ENCODE measurements at regions not wholly inside any gene's neighbourhood (a gene's known extent, or its start where the extent isn't known, plus 50 kb on each side); places are given as distances from the start of the nearest gene placed in this dataset.

GRCh38 chr2:16828044-16828827, 162.6 kb upstream of the CYRIA start:
- no peak overlapping the region for H3K9ac ChIP-seq (ENCODE audit: low read length in 3 of 3)
- H3K4me3 ChIP-seq (ENCODE audit: low read length in 3 of 3) = no peak overlapping the region
- TF ChIP-seq, protein P1, sequence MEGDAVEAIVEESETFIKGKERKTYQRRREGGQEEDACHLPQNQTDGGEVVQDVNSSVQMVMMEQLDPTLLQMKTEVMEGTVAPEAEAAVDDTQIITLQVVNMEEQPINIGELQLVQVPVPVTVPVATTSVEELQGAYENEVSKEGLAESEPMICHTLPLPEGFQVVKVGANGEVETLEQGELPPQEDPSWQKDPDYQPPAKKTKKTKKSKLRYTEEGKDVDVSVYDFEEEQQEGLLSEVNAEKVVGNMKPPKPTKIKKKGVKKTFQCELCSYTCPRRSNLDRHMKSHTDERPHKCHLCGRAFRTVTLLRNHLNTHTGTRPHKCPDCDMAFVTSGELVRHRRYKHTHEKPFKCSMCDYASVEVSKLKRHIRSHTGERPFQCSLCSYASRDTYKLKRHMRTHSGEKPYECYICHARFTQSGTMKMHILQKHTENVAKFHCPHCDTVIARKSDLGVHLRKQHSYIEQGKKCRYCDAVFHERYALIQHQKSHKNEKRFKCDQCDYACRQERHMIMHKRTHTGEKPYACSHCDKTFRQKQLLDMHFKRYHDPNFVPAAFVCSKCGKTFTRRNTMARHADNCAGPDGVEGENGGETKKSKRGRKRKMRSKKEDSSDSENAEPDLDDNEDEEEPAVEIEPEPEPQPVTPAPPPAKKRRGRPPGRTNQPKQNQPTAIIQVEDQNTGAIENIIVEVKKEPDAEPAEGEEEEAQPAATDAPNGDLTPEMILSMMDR (IDR thresholded peaks at IDR 0.05; ENCODE audit: borderline replicate concordance, extremely low read depth, insufficient read depth) = no peak
- no peak overlapping the region for H3K27ac ChIP-seq (ENCODE audit: low read depth in 2 of 2, low read length in 2 of 2)
- H3K27me3 ChIP-seq (ENCODE audit: control insufficient read depth, insufficient read depth, low read length) = no peaks in the 10 kb centered on the region
- H3K4me1 ChIP-seq (ENCODE audit: control insufficient read depth in 2 of 3, insufficient read depth in 2 of 3, low read depth in 1 of 3, low read length in 3 of 3) = no peaks in the 10 kb centered on the region
- intact Hi-C loops (cut with DNase I) = no loop called here
- no peaks in the 10 kb centered on the region for H3K36me3 ChIP-seq (ENCODE audit: control insufficient read depth in 2 of 3, insufficient read depth in 3 of 3, low read length in 3 of 3)
- DNase-seq = no peak
- no peak for FAIRE-seq
- H3K9me3 ChIP-seq (ENCODE audit: control insufficient read depth in 2 of 3, insufficient read depth in 1 of 3, low read length in 3 of 3) = no peaks in the 10 kb centered on the region

DNA sequence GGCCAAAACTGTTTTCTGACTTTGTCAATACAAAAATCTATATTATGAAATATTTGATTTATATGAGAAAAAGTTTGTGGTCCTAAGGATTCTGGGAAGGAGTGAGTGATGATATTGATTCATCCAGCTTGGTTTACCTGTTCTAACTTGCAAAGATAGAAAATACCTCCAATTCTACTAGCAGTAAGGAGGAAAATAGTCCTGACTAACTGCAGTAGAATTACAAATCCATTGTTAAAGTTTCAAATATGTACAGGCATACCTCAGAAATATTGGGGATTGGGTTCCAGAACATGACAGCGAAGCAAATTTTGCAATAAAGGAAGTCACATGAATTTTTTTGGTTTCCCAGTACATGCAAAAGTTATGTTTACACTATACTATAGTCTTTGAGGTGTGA, 158.8 kb upstream of the CYRIA start:
- intact Hi-C loops (cut with DNase I) = no loop called here
- H3K4me1 ChIP-seq (ENCODE audit: control insufficient read depth in 2 of 3, insufficient read depth in 2 of 3, low read depth in 1 of 3, low read length in 3 of 3) = no peaks in the 10 kb centered on the region
- TF ChIP-seq, protein P1 (IDR thresholded peaks at IDR 0.05; ENCODE audit: borderline replicate concordance, extremely low read depth, insufficient read depth) = no peak
- H3K9me3 ChIP-seq (ENCODE audit: control insufficient read depth in 2 of 3, insufficient read depth in 1 of 3, low read length in 3 of 3) = no peaks in the 10 kb centered on the region
- FAIRE-seq (no peak), DNase-seq (no peak)
- no peak overlapping the region for H3K9ac ChIP-seq (ENCODE audit: low read length in 3 of 3)
- no peak overlapping the region for H3K4me3 ChIP-seq (ENCODE audit: low read length in 3 of 3)
- H3K27ac ChIP-seq (ENCODE audit: low read depth in 2 of 2, low read length in 2 of 2) = no peak overlapping the region
- no peaks in the 10 kb centered on the region for H3K36me3 ChIP-seq (ENCODE audit: control insufficient read depth in 2 of 3, insufficient read depth in 3 of 3, low read length in 3 of 3)
- no peaks in the 10 kb centered on the region for H3K27me3 ChIP-seq (ENCODE audit: control insufficient read depth, insufficient read depth, low read length)

DNA sequence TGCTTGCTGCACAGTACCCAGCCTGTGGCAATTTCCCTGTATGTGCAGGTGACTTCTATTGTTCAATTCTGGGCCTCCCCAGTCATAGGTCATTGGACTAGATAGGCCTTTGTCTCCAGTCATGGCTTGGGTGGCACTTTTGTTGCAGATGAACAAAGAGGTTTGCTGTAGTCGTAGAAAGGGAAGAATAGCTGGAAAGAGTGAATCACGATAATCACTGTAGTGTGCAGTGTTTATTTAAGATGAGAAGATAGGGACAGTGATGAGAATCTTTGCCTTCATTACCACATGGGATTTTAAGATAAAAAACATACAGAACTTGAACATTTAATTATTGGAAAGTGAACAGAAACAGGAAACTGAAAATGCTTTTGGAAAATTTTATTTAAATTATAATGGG, 156.1 kb upstream of the CYRIA start:
- no peak for FAIRE-seq
- no peak for DNase-seq
- TF ChIP-seq, protein P1 (IDR thresholded peaks at IDR 0.05; ENCODE audit: borderline replicate concordance, extremely low read depth, insufficient read depth) = no peak
- Histone ChIP-seq H3K27ac (ENCODE audit: low read depth in 2 of 2, low read length in 2 of 2) (no peak overlapping the region), H3K9me3 (ENCODE audit: control insufficient read depth in 2 of 3, insufficient read depth in 1 of 3, low read length in 3 of 3) (no peaks in the 10 kb centered on the region), H3K36me3 (ENCODE audit: control insufficient read depth in 2 of 3, insufficient read depth in 3 of 3, low read length in 3 of 3) (no peaks in the 10 kb centered on the region), H3K4me3 (ENCODE audit: low read length in 3 of 3) (no peak overlapping the region), H3K27me3 (ENCODE audit: control insufficient read depth, insufficient read depth, low read length) (no peaks in the 10 kb centered on the region), H3K9ac (ENCODE audit: low read length in 3 of 3) (no peak overlapping the region), H3K4me1 (ENCODE audit: control insufficient read depth in 2 of 3, insufficient read depth in 2 of 3, low read depth in 1 of 3, low read length in 3 of 3) (no peaks in the 10 kb centered on the region)
- intact Hi-C loops (cut with DNase I) = no loop called here

GRCh38 chr2:16818203-16818556, 152.5 kb upstream of the CYRIA start:
- Histone ChIP-seq H3K4me1 (ENCODE audit: control insufficient read depth in 2 of 3, insufficient read depth in 2 of 3, low read depth in 1 of 3, low read length in 3 of 3) (no peaks in the 10 kb centered on the region), H3K27me3 (ENCODE audit: control insufficient read depth, insufficient read depth, low read length) (no peaks in the 10 kb centered on the region), H3K36me3 (ENCODE audit: control insufficient read depth in 2 of 3, insufficient read depth in 3 of 3, low read length in 3 of 3) (no peaks in the 10 kb centered on the region), H3K4me3 (ENCODE audit: low read length in 3 of 3) (no peak overlapping the region), H3K9me3 (ENCODE audit: control insufficient read depth in 2 of 3, insufficient read depth in 1 of 3, low read length in 3 of 3) (no peaks in the 10 kb centered on the region), H3K9ac (ENCODE audit: low read length in 3 of 3) (no peak overlapping the region), H3K27ac (ENCODE audit: low read depth in 2 of 2, low read length in 2 of 2) (no peak overlapping the region)
- TF ChIP-seq, protein P1 (IDR thresholded peaks at IDR 0.05; ENCODE audit: borderline replicate concordance, extremely low read depth, insufficient read depth) = no peak
- intact Hi-C loops (cut with DNase I) = no loop called here
- DNase-seq = no peak
- no peak for FAIRE-seq
